H9 (cell line): ENCODE measurements at regions not wholly inside any gene's neighbourhood (a gene's known extent, or its start where the extent isn't known, plus 50 kb on each side); places are given as distances from the start of the nearest gene placed in this dataset.
A peak's percentile ranks its signal among the peaks of the same experiment; 100 is the strongest.

Experiments
- DNase-seq: peaks from one replicate; pipeline ENCODE4 v3.0.0-alpha.2; 2017
- H2AFZ ChIP-seq: one replicate; pipeline ENCODE4 v1.6.1; 2013; ENCODE audit warnings: mild to moderate bottlenecking, low read length, control low read depth, moderate library complexity
- H2AK5ac ChIP-seq: 2 replicates; pipeline ENCODE4 v1.6.1; 2013; ENCODE audit warnings: low read length, control low read depth, mixed read lengths; ENCODE audit not compliant: insufficient read length
- H2BK120ac ChIP-seq: one replicate; pipeline ENCODE4 v1.6.1; 2013; ENCODE audit warnings: low read depth, mild to moderate bottlenecking, low read length, control low read depth, inconsistent platforms; ENCODE audit not compliant: poor library complexity, severe bottlenecking
- H2BK12ac ChIP-seq: 2 replicates; pipeline ENCODE4 v1.6.1; 2013; ENCODE audit warnings: low read length, control low read depth, mixed read lengths, low read depth; ENCODE audit not compliant: insufficient read length
- H2BK15ac ChIP-seq: 2 replicates; pipeline ENCODE4 v1.6.1; 2013; ENCODE audit warnings: low read depth, low read length, control low read depth
- H2BK20ac ChIP-seq: one replicate; pipeline ENCODE4 v1.6.1; 2013; ENCODE audit warnings: low read depth, mild to moderate bottlenecking, low read length, control low read depth, inconsistent platforms; ENCODE audit not compliant: poor library complexity, severe bottlenecking
- H2BK5ac ChIP-seq: 2 replicates; pipeline ENCODE4 v1.6.1; 2013; ENCODE audit warnings: low read length, control low read depth, mixed read lengths; ENCODE audit not compliant: insufficient read length
- H3K14ac ChIP-seq: 2 replicates; pipeline ENCODE4 v1.6.1; 2013; ENCODE audit warnings: low read length, control low read depth; ENCODE audit not compliant: insufficient read depth
- H3K18ac ChIP-seq: 2 replicates; pipeline ENCODE4 v1.6.1; 2013; ENCODE audit warnings: low read depth, mild to moderate bottlenecking, mixed read lengths, low read length, control low read depth; ENCODE audit not compliant: insufficient read length
- H3K23ac ChIP-seq: 2 replicates; pipeline ENCODE4 v1.6.1; 2013; ENCODE audit warnings: low read length, control low read depth, mixed read lengths, low read depth; ENCODE audit not compliant: insufficient read length
- H3K23me2 ChIP-seq: 2 replicates; pipeline ENCODE4 v1.6.1; 2013; ENCODE audit warnings: low read depth, mild to moderate bottlenecking, mixed read lengths, low read length, control low read depth; ENCODE audit not compliant: insufficient read length, poor library complexity, severe bottlenecking
- H3K27ac ChIP-seq: 2 replicates; pipeline ENCODE4 v1.5.1; 2013; ENCODE audit warnings: low read length, control low read depth, mixed read lengths, low read depth; ENCODE audit not compliant: insufficient read length
- H3K27me3 ChIP-seq: 2 replicates; pipeline ENCODE4 v1.6.1; 2013; ENCODE audit warnings: low read length, control low read depth, inconsistent platforms; ENCODE audit not compliant: insufficient read depth
- H3K4ac ChIP-seq: 2 replicates; pipeline ENCODE4 v1.6.1; 2013; ENCODE audit warnings: low read depth, mild to moderate bottlenecking, control low read depth, inconsistent platforms, low read length, moderate library complexity
- H3K4me1 ChIP-seq: 2 replicates; pipeline ENCODE4 v1.6.1; 2013; ENCODE audit warnings: low read length, control low read depth, inconsistent platforms; ENCODE audit not compliant: insufficient read depth
- H3K4me2 ChIP-seq: 2 replicates; pipeline ENCODE4 v1.6.1; 2013; ENCODE audit warnings: low read length, control low read depth, mixed read lengths; ENCODE audit not compliant: insufficient read length, insufficient read depth
- H3K56ac ChIP-seq: 2 replicates; pipeline ENCODE4 v1.6.1; 2013; ENCODE audit warnings: low read depth, mild to moderate bottlenecking, mixed read lengths, low read length, control low read depth; ENCODE audit not compliant: insufficient read length
- H3K79me1 ChIP-seq: 2 replicates; pipeline ENCODE4 v1.6.1; 2013; ENCODE audit warnings: low read depth, mild to moderate bottlenecking, moderate library complexity, low read length, control low read depth, inconsistent platforms; ENCODE audit not compliant: insufficient read depth, poor library complexity, severe bottlenecking
- H3K79me2 ChIP-seq: 2 replicates; pipeline ENCODE4 v1.6.1; 2013; ENCODE audit warnings: low read length, control low read depth, inconsistent platforms; ENCODE audit not compliant: insufficient read depth
- H3K9ac ChIP-seq: 2 replicates; pipeline ENCODE4 v1.6.1; 2013; ENCODE audit warnings: low read length, control low read depth, mixed read lengths; ENCODE audit not compliant: insufficient read length; ENCODE audit errors: extremely low read depth
- H3K9me3 ChIP-seq: one replicate; pipeline ENCODE4 v1.6.1; 2013; ENCODE audit warnings: low read depth, low read length, inconsistent platforms; ENCODE audit not compliant: control insufficient read depth
- H3T11ph ChIP-seq: one replicate; pipeline ENCODE4 v1.6.1; 2013; ENCODE audit warnings: mild to moderate bottlenecking, low read length, control low read depth, inconsistent platforms
- H4K20me1 ChIP-seq: one replicate; pipeline ENCODE4 v1.6.1; 2013; ENCODE audit not compliant: control insufficient read depth, insufficient read length, insufficient read depth
- H4K5ac ChIP-seq: 2 replicates; pipeline ENCODE4 v1.6.1; 2013; ENCODE audit warnings: low read depth, mild to moderate bottlenecking, mixed read lengths, low read length, control low read depth; ENCODE audit not compliant: insufficient read length
- H4K8ac ChIP-seq: replicated peaks from 2 replicates; pipeline ENCODE4 v1.6.1; 2013; ENCODE audit warnings: low read length, control low read depth, mixed read lengths, low read depth; ENCODE audit not compliant: insufficient read length
- H4K91ac ChIP-seq: 2 replicates; pipeline ENCODE4 v1.6.1; 2013; ENCODE audit warnings: low read depth, mild to moderate bottlenecking, moderate library complexity, mixed read lengths, low read length, control low read depth; ENCODE audit not compliant: insufficient read length
- H3K27ac Mint-ChIP-seq, 3 experiments: 2 replicates in 2 of 3; 3 replicates in 1 of 3; pipeline ENCODE4 v1.8.0; 2020 to 2021; ENCODE audit warnings: mixed read lengths in 3 of 3, mild to moderate bottlenecking in 1 of 3, moderate library complexity in 1 of 3
- H3K27me3 Mint-ChIP-seq: 2 replicates; pipeline ENCODE4 v1.8.0; 2021; ENCODE audit warnings: low read depth, mild to moderate bottlenecking, moderate library complexity, mixed read lengths
- H3K36me3 Mint-ChIP-seq, 3 experiments: 2 replicates in 2 of 3; 3 replicates in 1 of 3; pipeline ENCODE4 v1.8.0; 2020 to 2021; ENCODE audit warnings: low read depth in 3 of 3, mixed read lengths in 3 of 3; ENCODE audit not compliant: insufficient read depth in 1 of 3
- H3K4me1 Mint-ChIP-seq, 2 experiments: 2 replicates each; pipeline ENCODE4 v1.8.0; 2020; ENCODE audit warnings: mixed read lengths in 2 of 2
- H3K4me3 Mint-ChIP-seq, 2 experiments: 2 replicates in 1 of 2; 3 replicates in 1 of 2; pipeline ENCODE4 v1.8.0; 2020 to 2021; ENCODE audit warnings: mild to moderate bottlenecking in 2 of 2, mixed read lengths in 2 of 2, moderate library complexity in 1 of 2
- H3K9me3 Mint-ChIP-seq, 2 experiments: 2 replicates in 1 of 2; 3 replicates in 1 of 2; pipeline ENCODE4 v1.8.0; 2020; ENCODE audit warnings: mild to moderate bottlenecking in 2 of 2, mixed read lengths in 2 of 2, moderate library complexity in 1 of 2
- CTCF ChIP-seq: fragments of 200-600 bp; sonication (generic); conservative IDR thresholded peaks from 3 replicates; pipeline ENCODE4 v1.8.0; 2021; ENCODE audit warnings: antibody characterized with exemption, mild to moderate bottlenecking
- WGBS: extraction: QIAGEN DNeasy Blood & Tissue Kit; methylation state at CpG from one replicate; pipeline ENCODE4 v1.1.7; 2013; ENCODE audit warnings: missing lambda C conversion rate, low lambda C conversion rate, mixed read lengths; ENCODE audit not compliant: insufficient read length; ENCODE audit errors: extremely low coverage; 5-methylcytosine and 5-hydroxymethylcytosine counted together

DNA sequence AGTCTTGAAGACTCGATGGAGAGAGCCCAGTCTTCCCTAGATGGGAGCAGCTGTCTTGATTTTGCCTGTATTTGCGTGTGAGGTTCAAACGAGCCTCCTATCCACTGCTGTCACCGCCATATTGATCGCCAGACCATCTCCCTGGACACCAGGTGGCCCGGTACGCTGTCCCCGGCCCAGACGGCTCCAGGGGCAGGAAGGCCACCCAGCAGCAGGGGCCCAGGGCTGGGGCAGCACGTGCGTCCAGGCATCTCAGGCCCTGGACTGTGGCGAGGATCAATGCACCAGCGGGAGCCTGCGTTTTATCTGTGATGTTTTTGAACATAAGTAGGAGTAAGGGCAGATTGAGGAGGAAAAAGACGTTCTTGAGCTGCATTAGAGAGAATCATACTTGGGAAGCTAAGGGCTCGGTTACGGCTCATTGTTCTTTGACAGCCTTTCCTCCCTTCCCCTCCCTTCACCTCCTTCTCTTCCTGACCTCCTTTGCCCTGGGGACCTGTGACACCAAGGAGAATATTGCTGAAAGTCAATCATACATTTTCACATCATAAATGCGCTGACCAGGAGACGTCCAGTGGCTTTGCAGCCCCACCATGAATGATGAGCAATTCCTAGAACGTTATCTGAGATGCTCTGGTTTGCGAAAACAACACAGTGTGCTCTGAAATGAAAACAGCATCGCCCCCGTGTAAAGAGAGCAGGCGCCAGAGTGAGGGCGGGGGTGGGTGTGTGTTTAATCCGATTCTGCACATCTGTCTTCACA, 711.2 kb upstream of the SALL3 start:
- no peaks in the 10 kb centered on the region for H3K27me3 Mint-ChIP-seq
- Histone ChIP-seq H3T11ph (no peak overlapping the region), H3K79me2 (no peaks in the 10 kb centered on the region), H3K4me1 (peaks cover 2% of the 10 kb centered on the region; the same call in 1 of the 2 replicates), H3K4ac (no peak overlapping the region), H3K23ac (no peak overlapping the region), H2BK12ac (no peak overlapping the region), H4K8ac (no peak overlapping the region), H3K27me3 (no peaks in the 10 kb centered on the region), H2BK15ac (no peak overlapping the region), H3K23me2 (no peaks in the 10 kb centered on the region), H2AK5ac (no peak overlapping the region), H3K56ac (no peak overlapping the region), H3K27ac (no peak overlapping the region), H4K91ac (no peak overlapping the region), H2BK120ac (peak overlapping the region; percentile 44), H3K9me3 (no peaks in the 10 kb centered on the region), H4K5ac (no peak overlapping the region), H3K18ac (no peak overlapping the region), H2BK5ac (no peak overlapping the region), H3K9ac (no peak overlapping the region), H4K20me1 (no peaks in the 10 kb centered on the region), H3K4me2 (no peak overlapping the region), H3K14ac (no peak overlapping the region), H2BK20ac (no peak overlapping the region), H2AFZ (no peak overlapping the region), H3K79me1 (no peaks in the 10 kb centered on the region)
- no peak overlapping the region for H3K4me3 Mint-ChIP-seq
- no peak for TF ChIP-seq CTCF
- H3K27ac Mint-ChIP-seq = no peak overlapping the region
- no peaks in the 10 kb centered on the region for H3K4me1 Mint-ChIP-seq
- H3K9me3 Mint-ChIP-seq = peaks cover 2 to 3% of the 10 kb centered on the region in 2 experiments; a peak in 3 of 5 replicates
- WGBS = no CpG with 5 or more reads among the region's 26 CpGs
- no peak for DNase-seq
- H3K36me3 Mint-ChIP-seq = no peaks in the 10 kb centered on the region; a peak in 2 of 7 replicates
